H9 (cell line): ENCODE measurements at regions not wholly inside any gene's neighbourhood (a gene's known extent, or its start where the extent isn't known, plus 50 kb on each side); places are given as distances from the start of the nearest gene placed in this dataset.

Experiments used
- DNase-seq: peaks from one replicate; pipeline ENCODE4 v3.0.0-alpha.2; 2017
- H2AFZ ChIP-seq: one replicate; pipeline ENCODE4 v1.6.1; 2013; ENCODE audit warnings: mild to moderate bottlenecking, low read length, control low read depth, moderate library complexity
- H2AK5ac ChIP-seq: 2 replicates; pipeline ENCODE4 v1.6.1; 2013; ENCODE audit warnings: low read length, control low read depth, mixed read lengths; ENCODE audit not compliant: insufficient read length
- H2BK120ac ChIP-seq: one replicate; pipeline ENCODE4 v1.6.1; 2013; ENCODE audit warnings: low read depth, mild to moderate bottlenecking, low read length, control low read depth, inconsistent platforms; ENCODE audit not compliant: poor library complexity, severe bottlenecking
- H2BK12ac ChIP-seq: 2 replicates; pipeline ENCODE4 v1.6.1; 2013; ENCODE audit warnings: low read length, control low read depth, mixed read lengths, low read depth; ENCODE audit not compliant: insufficient read length
- H2BK15ac ChIP-seq: 2 replicates; pipeline ENCODE4 v1.6.1; 2013; ENCODE audit warnings: low read depth, low read length, control low read depth
- H2BK20ac ChIP-seq: one replicate; pipeline ENCODE4 v1.6.1; 2013; ENCODE audit warnings: low read depth, mild to moderate bottlenecking, low read length, control low read depth, inconsistent platforms; ENCODE audit not compliant: poor library complexity, severe bottlenecking
- H2BK5ac ChIP-seq: 2 replicates; pipeline ENCODE4 v1.6.1; 2013; ENCODE audit warnings: low read length, control low read depth, mixed read lengths; ENCODE audit not compliant: insufficient read length
- H3K14ac ChIP-seq: 2 replicates; pipeline ENCODE4 v1.6.1; 2013; ENCODE audit warnings: low read length, control low read depth; ENCODE audit not compliant: insufficient read depth
- H3K18ac ChIP-seq: 2 replicates; pipeline ENCODE4 v1.6.1; 2013; ENCODE audit warnings: low read depth, mild to moderate bottlenecking, mixed read lengths, low read length, control low read depth; ENCODE audit not compliant: insufficient read length
- H3K23ac ChIP-seq: 2 replicates; pipeline ENCODE4 v1.6.1; 2013; ENCODE audit warnings: low read length, control low read depth, mixed read lengths, low read depth; ENCODE audit not compliant: insufficient read length
- H3K23me2 ChIP-seq: 2 replicates; pipeline ENCODE4 v1.6.1; 2013; ENCODE audit warnings: low read depth, mild to moderate bottlenecking, mixed read lengths, low read length, control low read depth; ENCODE audit not compliant: insufficient read length, poor library complexity, severe bottlenecking
- H3K27ac ChIP-seq: 2 replicates; pipeline ENCODE4 v1.5.1; 2013; ENCODE audit warnings: low read length, control low read depth, mixed read lengths, low read depth; ENCODE audit not compliant: insufficient read length
- H3K27me3 ChIP-seq: 2 replicates; pipeline ENCODE4 v1.6.1; 2013; ENCODE audit warnings: low read length, control low read depth, inconsistent platforms; ENCODE audit not compliant: insufficient read depth
- H3K4ac ChIP-seq: 2 replicates; pipeline ENCODE4 v1.6.1; 2013; ENCODE audit warnings: low read depth, mild to moderate bottlenecking, control low read depth, inconsistent platforms, low read length, moderate library complexity
- H3K4me1 ChIP-seq: 2 replicates; pipeline ENCODE4 v1.6.1; 2013; ENCODE audit warnings: low read length, control low read depth, inconsistent platforms; ENCODE audit not compliant: insufficient read depth
- H3K4me2 ChIP-seq: 2 replicates; pipeline ENCODE4 v1.6.1; 2013; ENCODE audit warnings: low read length, control low read depth, mixed read lengths; ENCODE audit not compliant: insufficient read length, insufficient read depth
- H3K56ac ChIP-seq: 2 replicates; pipeline ENCODE4 v1.6.1; 2013; ENCODE audit warnings: low read depth, mild to moderate bottlenecking, mixed read lengths, low read length, control low read depth; ENCODE audit not compliant: insufficient read length
- H3K79me1 ChIP-seq: 2 replicates; pipeline ENCODE4 v1.6.1; 2013; ENCODE audit warnings: low read depth, mild to moderate bottlenecking, moderate library complexity, low read length, control low read depth, inconsistent platforms; ENCODE audit not compliant: insufficient read depth, poor library complexity, severe bottlenecking
- H3K79me2 ChIP-seq: 2 replicates; pipeline ENCODE4 v1.6.1; 2013; ENCODE audit warnings: low read length, control low read depth, inconsistent platforms; ENCODE audit not compliant: insufficient read depth
- H3K9ac ChIP-seq: 2 replicates; pipeline ENCODE4 v1.6.1; 2013; ENCODE audit warnings: low read length, control low read depth, mixed read lengths; ENCODE audit not compliant: insufficient read length; ENCODE audit errors: extremely low read depth
- H3K9me3 ChIP-seq: one replicate; pipeline ENCODE4 v1.6.1; 2013; ENCODE audit warnings: low read depth, low read length, inconsistent platforms; ENCODE audit not compliant: control insufficient read depth
- H3T11ph ChIP-seq: one replicate; pipeline ENCODE4 v1.6.1; 2013; ENCODE audit warnings: mild to moderate bottlenecking, low read length, control low read depth, inconsistent platforms
- H4K20me1 ChIP-seq: one replicate; pipeline ENCODE4 v1.6.1; 2013; ENCODE audit not compliant: control insufficient read depth, insufficient read length, insufficient read depth
- H4K5ac ChIP-seq: 2 replicates; pipeline ENCODE4 v1.6.1; 2013; ENCODE audit warnings: low read depth, mild to moderate bottlenecking, mixed read lengths, low read length, control low read depth; ENCODE audit not compliant: insufficient read length
- H4K8ac ChIP-seq: replicated peaks from 2 replicates; pipeline ENCODE4 v1.6.1; 2013; ENCODE audit warnings: low read length, control low read depth, mixed read lengths, low read depth; ENCODE audit not compliant: insufficient read length
- H4K91ac ChIP-seq: 2 replicates; pipeline ENCODE4 v1.6.1; 2013; ENCODE audit warnings: low read depth, mild to moderate bottlenecking, moderate library complexity, mixed read lengths, low read length, control low read depth; ENCODE audit not compliant: insufficient read length
- H3K27ac Mint-ChIP-seq, 3 experiments: 2 replicates in 2 of 3; 3 replicates in 1 of 3; pipeline ENCODE4 v1.8.0; 2020 to 2021; ENCODE audit warnings: mixed read lengths in 3 of 3, mild to moderate bottlenecking in 1 of 3, moderate library complexity in 1 of 3
- H3K27me3 Mint-ChIP-seq: 2 replicates; pipeline ENCODE4 v1.8.0; 2021; ENCODE audit warnings: low read depth, mild to moderate bottlenecking, moderate library complexity, mixed read lengths
- H3K36me3 Mint-ChIP-seq, 3 experiments: 2 replicates in 2 of 3; 3 replicates in 1 of 3; pipeline ENCODE4 v1.8.0; 2020 to 2021; ENCODE audit warnings: low read depth in 3 of 3, mixed read lengths in 3 of 3; ENCODE audit not compliant: insufficient read depth in 1 of 3
- H3K4me1 Mint-ChIP-seq, 2 experiments: 2 replicates each; pipeline ENCODE4 v1.8.0; 2020; ENCODE audit warnings: mixed read lengths in 2 of 2
- H3K4me3 Mint-ChIP-seq, 2 experiments: 2 replicates in 1 of 2; 3 replicates in 1 of 2; pipeline ENCODE4 v1.8.0; 2020 to 2021; ENCODE audit warnings: mild to moderate bottlenecking in 2 of 2, mixed read lengths in 2 of 2, moderate library complexity in 1 of 2
- H3K9me3 Mint-ChIP-seq, 2 experiments: 2 replicates in 1 of 2; 3 replicates in 1 of 2; pipeline ENCODE4 v1.8.0; 2020; ENCODE audit warnings: mild to moderate bottlenecking in 2 of 2, mixed read lengths in 2 of 2, moderate library complexity in 1 of 2
- CTCF ChIP-seq: fragments of 200-600 bp; sonication (generic); conservative IDR thresholded peaks from 3 replicates; pipeline ENCODE4 v1.8.0; 2021; ENCODE audit warnings: antibody characterized with exemption, mild to moderate bottlenecking
- WGBS: extraction: QIAGEN DNeasy Blood & Tissue Kit; methylation state at CpG from one replicate; pipeline ENCODE4 v1.1.7; 2013; ENCODE audit warnings: missing lambda C conversion rate, low lambda C conversion rate, mixed read lengths; ENCODE audit not compliant: insufficient read length; ENCODE audit errors: extremely low coverage; 5-methylcytosine and 5-hydroxymethylcytosine counted together

- no peaks in the 10 kb centered on the region; the same call in 1 of the 2 replicates for H3K79me2 ChIP-seq
- no peak overlapping the region for H3T11ph ChIP-seq
- no peak overlapping the region for H4K5ac ChIP-seq
- H2AK5ac ChIP-seq: no peak overlapping the region
- no peak overlapping the region for H4K8ac ChIP-seq
- peaks cover 2 to 3% of the 10 kb centered on the region in 2 experiments; a peak in 4 of 5 replicates for H3K9me3 Mint-ChIP-seq
- H2BK12ac ChIP-seq: no peak overlapping the region
- no peak for TF ChIP-seq CTCF
- no peak overlapping the region for H3K27ac Mint-ChIP-seq
- no peaks in the 10 kb centered on the region for H3K27me3 ChIP-seq
- no peak overlapping the region for H2BK15ac ChIP-seq
- H2BK120ac ChIP-seq: no peak overlapping the region
- no peak overlapping the region for H3K18ac ChIP-seq
- H3K79me1 ChIP-seq: peaks cover 3% of the 10 kb centered on the region
- no peak overlapping the region for H3K56ac ChIP-seq
- no peak for DNase-seq
- no peak overlapping the region for H3K4me3 Mint-ChIP-seq
- no peak overlapping the region for H3K9ac ChIP-seq
- H3K23me2 ChIP-seq: no peaks in the 10 kb centered on the region
- no CpG with 5 or more reads among the region's 2 CpGs for WGBS
- no peaks in the 10 kb centered on the region; the same call in 1 of the 2 replicates for H3K4me1 ChIP-seq
- H2BK5ac ChIP-seq: no peak overlapping the region
- H3K4me1 Mint-ChIP-seq: peaks cover 10 to 14% of the 10 kb centered on the region in 2 experiments
- no peaks in the 10 kb centered on the region for H4K20me1 ChIP-seq
- H3K14ac ChIP-seq: no peak overlapping the region
- H4K91ac ChIP-seq: no peak overlapping the region
- H2BK20ac ChIP-seq: no peak overlapping the region
- no peak overlapping the region for H3K27ac ChIP-seq
- H2AFZ ChIP-seq: no peak overlapping the region
- H3K4ac ChIP-seq: no peak overlapping the region
- H3K27me3 Mint-ChIP-seq: no peaks in the 10 kb centered on the region
- H3K36me3 Mint-ChIP-seq: peaks cover 0 to 2% (median 0%) of the 10 kb centered on the region in 3 experiments; a peak in 1 of 7 replicates
- no peak overlapping the region for H3K4me2 ChIP-seq
- H3K23ac ChIP-seq: no peak overlapping the region
- no peaks in the 10 kb centered on the region for H3K9me3 ChIP-seq
Measured at GRCh38 chr16:72602499-72602898, 430.5 kb upstream of the PMFBP1 start.
